ENCODE measurements at regions not wholly inside any gene's neighbourhood (a gene's known extent, or its start where the extent isn't known, plus 50 kb on each side); places are given as distances from the start of the nearest gene placed in this dataset.
A peak's percentile ranks its signal among the peaks of the same experiment; 100 is the strongest.
"Not testable (repeated sequence)": the region's sequence is repeated elsewhere in the genome, so short reads cannot be mapped to it uniquely, and the experiment has no call there.

DNA sequence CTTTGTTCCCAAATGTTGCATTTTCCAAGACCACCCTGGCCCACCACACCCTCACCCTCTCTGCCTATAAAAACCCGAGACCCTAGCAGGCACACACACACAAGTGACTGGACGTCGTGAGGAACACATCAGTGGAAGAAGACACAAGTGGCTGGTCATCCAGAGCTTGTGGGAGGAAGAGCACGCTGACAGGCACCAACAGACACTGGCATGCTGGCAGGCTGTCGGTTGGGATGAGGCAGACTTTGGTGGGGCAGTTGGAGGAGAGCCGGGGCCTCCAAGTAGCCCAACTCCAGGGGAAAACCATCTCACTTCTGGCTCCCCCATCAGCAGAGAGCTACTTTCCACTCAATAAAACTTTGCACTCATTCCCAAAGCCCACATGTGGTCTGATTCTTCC is 225.5 kb upstream of the ZEB2 start:
- no peak for DNase-seq (ENCODE audit: insufficient read length, low spot score)
- FAIRE-seq: no peak

DNA sequence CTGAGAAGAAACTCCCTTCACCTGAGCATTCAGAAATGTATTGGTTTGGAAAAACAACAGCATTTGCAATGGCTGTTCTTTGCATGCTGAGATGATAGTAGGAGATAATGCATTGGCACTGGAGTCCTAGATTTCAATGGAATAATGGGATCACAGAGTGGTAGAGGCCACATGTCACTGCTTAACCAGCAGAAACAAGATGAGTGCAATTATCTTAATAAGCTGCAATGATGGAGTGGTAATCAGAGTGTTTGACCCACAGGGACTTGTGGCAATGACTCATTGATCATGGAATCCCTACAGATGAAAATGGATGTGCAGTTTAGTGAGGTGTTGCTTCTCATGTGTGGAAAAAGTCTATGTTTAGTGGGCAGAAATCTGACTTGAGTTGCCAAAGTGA is 218.8 kb upstream of the ZEB2 start:
- DNase-seq (ENCODE audit: insufficient read length, low spot score): no peak
- no peak for FAIRE-seq

DNA sequence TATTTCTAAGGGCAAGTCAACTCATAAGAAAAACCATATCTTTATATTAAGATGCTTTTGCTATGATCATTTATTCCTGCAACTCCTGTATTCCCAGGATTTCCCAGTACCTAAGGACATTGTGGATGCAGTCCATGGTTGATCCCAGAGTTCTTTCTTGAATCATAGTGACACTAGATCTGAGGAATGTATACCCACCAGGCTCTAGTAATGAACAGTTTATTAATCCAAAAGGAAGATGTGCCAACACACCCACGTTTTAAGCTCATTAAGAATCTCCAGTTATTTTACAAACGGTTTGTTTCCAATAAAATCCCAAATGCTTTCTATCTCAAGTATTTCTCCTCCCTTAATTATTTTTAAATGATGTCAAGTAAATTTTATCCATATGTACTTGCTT is 210.8 kb upstream of the ZEB2 start:
- DNase-seq (ENCODE audit: insufficient read length, low spot score) (no peak), FAIRE-seq (no peak)

DNA sequence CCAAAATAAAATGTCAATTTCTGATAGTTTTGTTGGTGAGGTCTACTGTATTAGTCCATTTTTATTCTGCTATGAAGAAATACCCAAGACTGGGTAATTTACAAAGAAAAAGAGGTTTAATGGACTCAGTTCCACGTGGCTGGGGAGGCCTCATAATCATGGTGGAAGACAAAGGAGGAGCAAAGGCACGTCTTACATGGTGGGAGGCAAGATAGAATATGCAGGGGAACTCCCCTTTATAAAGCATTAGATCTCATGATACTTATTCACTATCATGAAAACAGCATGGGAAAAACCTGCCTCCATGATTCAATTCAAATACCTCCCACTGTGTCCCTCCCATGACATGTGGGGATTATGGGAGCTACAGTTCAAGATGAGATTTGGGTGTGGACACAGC is 204.5 kb upstream of the ZEB2 start:
- not testable (repeated sequence) for FAIRE-seq

DNA sequence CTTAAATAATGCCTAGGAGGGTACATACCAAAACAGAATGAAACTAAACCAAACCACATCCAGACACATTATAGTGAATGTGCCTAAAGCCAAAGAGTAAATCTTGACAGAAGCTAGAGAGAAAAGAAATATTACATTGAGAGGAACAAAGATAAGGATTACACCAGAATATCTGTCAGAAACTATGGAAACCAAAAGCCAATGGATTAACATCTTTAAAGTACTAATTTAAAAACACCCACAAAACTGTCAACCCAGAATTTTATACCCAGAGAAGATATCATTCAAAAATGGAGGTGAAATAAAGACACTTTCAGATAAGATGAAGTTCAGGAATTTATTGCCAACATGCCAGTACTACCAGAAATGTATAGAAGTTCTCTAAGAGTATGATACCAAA is 198.5 kb upstream of the ZEB2 start:
- DNase-seq (ENCODE audit: insufficient read length, low spot score) (no peak), FAIRE-seq (no peak)

More for the DNA sequence above, 204.5 kb upstream of the ZEB2 start:
- not testable (repeated sequence) for DNase-seq (ENCODE audit: insufficient read length, low spot score)

DNA sequence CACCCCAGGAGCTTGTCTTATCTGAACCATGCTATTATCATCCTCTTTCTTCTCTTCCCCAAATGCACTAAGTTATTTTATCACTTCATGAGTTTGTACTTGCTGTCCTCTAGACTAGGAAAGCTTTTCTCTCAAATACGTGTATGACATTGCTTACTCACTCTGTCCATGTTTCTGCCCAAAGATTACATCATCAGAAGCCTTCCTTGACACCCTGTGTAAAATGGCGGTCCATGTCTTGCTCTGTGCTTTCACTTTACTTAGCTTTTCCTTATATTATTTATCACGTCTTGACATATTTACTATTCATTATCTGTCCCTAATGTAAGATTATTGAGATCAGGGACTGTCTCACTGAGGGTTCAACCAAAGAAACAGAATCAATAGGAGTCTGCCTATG is 196.1 kb upstream of the ZEB2 start:
- FAIRE-seq: no peak
- DNase-seq (ENCODE audit: insufficient read length, low spot score): no peak

DNA sequence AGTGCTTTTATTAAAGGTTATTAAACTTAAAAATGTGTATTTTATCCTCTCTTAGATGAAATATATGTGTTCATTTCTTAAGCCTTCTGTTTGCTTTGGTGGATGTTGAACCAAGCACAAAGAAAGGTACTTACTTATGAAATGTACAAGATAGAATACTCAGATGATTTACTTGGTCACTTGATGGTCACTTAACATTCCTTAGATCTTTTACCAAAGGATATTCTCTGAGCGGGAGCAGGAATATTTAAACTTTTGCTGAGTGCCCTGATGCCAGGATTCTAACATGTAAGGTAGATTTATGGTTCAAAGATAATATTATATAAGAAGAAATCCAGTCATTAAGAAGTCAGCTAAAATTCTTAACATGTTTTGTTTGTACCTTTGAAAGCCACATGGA is 193.5 kb upstream of the ZEB2 start:
- DNase-seq (ENCODE audit: insufficient read length, low spot score): no peak
- no peak for FAIRE-seq

DNA sequence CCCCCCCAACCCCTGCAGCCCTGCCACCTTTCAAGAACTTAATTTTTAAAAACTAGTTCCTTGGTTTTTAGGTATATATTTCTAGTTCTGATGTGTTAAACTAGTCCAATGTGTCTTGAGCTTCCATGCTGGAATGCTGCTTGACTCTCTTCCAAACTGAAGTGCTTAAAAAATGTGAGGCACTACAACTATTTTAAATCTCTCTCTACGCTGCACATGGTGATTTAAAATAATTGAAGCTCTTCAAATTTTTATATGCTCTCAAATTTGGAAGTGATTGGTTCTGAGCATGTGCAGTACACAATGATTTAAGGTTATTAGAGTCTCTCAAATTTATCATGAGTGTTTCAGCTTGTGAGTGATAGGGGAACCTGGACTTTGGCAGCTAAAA is 192.6 kb upstream of the ZEB2 start:
- DNase-seq (ENCODE audit: insufficient read length, low spot score): no peak
- FAIRE-seq: no peak

DNA sequence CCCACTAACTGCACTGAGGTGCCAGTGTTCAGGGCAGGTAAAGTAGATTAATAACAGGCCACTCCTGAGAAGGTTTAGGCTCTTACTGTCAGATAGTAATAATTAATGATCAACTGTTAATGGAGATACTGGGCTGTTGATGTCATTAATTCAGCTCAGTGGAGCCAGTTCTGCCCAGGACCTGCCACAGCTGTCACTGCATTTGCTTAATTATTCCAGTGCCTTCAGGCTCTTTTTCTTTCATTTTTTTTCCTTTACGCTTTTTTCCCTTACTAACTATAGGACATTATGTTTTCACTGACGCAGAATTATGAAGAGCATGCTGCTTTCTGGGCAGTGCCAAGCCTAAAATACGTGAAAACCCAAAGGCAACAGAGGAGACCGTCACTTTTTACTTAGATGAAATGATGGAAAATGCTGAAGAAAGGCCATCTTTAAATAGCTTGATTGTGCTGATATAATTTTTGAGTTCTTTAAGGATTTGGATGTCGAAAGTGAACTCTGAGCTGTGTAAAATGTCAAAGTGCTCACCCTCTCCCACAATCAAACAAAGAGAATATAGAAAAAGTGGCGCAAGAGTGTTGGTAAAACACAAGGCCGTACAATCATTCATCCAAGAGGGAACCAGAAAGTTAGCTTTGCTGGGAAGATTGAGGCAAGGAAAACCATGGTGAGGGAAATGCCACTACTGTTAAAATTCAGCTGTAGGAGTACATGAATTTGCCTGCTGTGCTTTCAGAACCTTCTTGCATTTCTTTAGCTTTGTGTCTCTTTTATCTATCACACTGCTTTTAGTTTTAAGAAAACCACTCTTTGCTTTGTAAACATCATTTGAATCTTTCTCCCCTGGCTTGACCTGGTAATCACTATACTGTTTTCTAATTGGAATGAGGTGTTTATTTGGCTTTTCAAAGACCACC is 192.0 kb upstream of the ZEB2 start:
- FAIRE-seq: no peak

DNA sequence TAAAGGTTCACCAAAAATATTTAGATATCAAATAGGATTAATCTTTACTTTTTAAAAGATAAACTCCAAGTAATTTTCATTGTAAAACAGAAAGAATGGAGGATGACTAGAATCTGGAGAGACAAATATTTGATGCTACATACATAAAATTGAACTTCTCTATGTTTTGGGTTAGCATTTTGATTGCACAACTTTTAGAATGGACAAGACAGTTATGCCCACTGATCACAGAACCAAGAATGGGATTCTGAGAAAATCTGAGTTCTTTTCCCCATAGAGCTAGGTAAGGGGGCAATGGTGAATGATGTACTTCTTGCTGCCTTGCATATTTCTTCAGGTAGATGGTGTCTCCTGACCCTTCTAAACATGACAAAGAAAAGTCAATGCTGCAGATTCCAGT is 191.2 kb upstream of the ZEB2 start:
- FAIRE-seq: no peak
- no peak for DNase-seq (ENCODE audit: insufficient read length, low spot score)

More for the DNA sequence above, 192.0 kb upstream of the ZEB2 start:
- no peak for DNase-seq (ENCODE audit: insufficient read length, low spot score)

DNA sequence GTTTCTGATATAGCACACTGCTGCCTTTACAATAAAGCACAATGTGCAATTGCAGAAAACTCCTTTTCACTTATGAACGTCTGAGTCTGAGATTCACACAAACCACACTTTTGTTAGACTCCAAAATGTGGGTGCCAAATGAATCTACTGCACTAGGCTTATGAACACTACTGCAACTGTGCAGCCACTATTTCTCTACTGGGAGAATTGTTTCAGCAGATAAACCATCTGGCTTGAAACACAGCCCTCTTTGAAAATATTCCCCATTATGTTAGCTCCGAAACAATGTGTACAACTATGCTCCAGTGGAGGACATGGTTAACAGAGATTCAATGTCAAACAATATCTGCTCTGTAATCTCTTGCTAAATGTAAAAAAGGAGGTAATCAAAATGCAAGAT is 188.7 kb upstream of the ZEB2 start:
- FAIRE-seq (no peak), DNase-seq (ENCODE audit: insufficient read length, low spot score) (no peak)

DNA sequence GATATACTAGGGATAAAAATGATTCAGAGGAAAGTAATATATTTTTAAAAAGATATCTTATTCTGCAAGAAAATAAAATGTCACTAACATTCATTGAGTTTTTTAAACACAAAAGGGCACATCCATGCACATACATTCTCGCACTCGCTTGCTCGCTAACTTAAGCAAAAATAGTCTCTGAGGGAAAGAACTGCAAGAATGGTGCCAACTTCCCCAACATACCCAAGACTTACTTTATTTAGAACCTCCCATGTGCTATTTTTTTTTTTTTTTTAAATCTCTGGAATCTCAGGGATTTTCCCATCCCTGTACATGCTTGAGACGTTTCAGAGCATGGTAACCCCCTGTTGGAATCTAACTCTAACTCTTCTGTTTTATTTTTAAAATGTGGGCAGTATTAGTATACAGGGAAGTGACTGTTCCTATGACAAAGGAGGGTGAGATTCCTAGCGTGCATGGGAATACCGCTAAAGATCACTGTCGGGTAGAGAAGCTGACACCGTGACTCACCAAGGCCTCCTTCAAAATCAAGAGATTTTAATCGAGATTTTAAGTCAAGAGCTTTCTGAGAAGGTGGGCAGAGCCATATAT is 187.9 kb upstream of the ZEB2 start:
- DNase-seq (ENCODE audit: insufficient read length, low spot score) (no peak), FAIRE-seq (no peak)

DNA sequence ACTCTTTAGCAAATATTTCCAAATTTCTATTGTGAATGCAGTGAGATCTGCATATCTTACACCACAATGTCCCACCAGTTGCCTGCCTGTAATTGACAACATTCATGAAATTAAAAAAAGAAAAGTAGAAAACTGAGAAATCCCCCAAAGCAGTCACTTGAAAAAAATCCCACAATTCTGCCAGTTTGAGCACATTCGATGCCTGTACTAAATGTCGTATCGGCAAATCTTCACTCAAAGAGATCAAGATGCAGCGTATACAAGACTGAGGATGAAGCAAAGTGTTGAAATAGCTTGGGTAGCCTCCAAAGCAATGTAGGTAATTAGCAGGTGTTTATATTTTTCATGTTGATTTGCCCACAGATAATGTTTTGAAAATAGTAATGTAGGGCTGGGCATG is 186.7 kb upstream of the ZEB2 start:
- no peak for FAIRE-seq
- no peak for DNase-seq (ENCODE audit: insufficient read length, low spot score)

DNA sequence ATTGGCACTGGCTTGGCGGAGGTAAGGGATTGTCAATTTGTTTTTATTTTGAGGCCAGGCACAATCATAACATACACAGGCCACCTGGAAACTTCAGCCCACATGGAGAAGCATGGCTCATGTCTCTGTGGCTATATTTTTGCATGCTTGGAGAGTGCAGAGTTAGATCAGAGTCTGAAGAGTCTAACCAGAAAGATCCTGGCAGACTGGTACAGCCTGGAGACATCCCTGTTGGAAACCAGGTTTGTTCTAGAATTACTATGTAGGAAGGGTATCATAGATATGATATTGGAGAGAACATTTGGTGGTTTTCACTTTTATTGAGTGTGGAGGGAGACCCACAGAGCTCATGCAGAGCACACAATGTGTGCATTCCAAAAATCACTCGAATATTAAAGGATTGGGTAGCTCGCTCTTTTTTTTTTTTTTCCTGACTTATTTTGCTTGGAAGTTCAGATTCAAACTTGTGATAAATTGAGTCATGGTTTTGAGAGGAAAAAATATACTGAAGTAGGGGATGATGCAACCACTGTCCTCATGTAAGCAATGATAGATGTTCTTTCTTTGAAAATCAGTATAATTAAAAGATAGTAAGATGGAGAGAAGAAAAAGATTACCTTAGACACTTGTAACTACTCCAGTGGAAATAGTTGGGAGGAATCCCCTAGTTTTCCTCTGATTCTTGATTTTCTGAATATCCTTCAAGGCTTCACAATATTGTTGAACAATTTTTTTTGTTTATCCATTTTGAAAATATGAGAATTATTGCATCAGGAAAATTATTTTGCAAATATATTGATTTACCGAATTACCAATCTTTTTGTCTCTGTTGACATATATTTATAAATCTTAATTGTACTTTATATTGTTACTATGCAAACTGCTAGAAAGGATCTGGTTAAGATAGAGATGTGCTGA is 185.7 kb upstream of the ZEB2 start:
- DNase-seq (ENCODE audit: insufficient read length, low spot score) (no peak), FAIRE-seq (no peak)

DNA sequence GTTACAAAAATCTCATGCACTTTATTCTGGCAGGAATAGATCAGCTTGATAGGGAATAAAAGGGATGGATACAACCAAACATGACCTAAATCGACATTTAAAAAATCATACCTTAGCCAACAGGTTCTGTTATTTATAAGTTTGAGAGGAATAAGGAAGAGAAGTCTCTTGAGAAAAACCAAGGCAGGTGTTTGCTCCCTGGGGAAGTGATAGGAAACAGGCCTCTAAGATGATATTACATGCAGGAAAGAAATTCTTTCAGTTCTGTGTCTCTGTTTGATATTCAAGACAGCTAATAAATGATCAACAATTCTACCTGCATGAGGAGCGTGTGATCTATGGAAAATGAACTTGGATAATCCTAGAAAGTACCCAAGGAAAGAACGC is 184.8 kb upstream of the ZEB2 start:
- FAIRE-seq: no peak
- DNase-seq (ENCODE audit: insufficient read length, low spot score): no peak

DNA sequence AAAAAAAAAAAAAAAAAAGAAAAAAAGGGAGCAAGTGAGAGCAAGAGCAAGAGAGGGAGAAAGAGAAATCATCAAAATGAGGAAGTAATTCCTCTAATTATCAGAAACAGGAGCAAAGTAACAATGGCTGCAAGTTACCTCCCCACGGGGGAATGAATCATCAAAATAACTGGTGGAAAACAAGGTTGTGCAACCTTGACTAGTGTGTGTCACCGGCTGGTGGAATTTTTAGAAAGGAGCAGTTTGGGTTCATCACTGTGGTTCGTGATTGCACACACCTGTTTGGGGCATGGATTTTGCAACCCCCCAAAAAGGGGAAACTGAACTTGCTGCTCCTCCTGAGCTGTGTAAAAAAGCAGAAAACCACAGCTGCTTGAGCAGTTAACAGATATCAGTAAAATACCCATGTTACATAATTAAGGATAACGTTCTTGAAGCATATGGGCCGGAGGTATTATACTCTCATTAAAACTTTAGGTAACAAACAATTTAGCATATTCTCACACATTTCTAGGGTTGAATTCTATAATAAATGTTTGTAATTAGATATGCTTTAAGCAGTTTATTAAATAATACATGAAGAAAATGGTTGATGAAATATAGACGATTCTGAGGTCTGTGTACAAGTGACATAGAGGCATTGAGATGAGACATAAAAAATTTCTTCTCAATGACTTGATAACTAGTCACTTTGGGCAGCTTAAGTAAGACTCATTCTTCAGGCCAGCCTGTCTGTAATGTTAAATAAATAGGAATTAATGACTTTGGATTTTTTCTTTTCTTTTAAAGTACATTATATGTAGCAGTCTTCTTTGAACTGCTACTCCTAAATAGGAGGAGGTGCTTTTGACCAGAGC is 184.2 kb upstream of the ZEB2 start:
- FAIRE-seq: no peak

DNA sequence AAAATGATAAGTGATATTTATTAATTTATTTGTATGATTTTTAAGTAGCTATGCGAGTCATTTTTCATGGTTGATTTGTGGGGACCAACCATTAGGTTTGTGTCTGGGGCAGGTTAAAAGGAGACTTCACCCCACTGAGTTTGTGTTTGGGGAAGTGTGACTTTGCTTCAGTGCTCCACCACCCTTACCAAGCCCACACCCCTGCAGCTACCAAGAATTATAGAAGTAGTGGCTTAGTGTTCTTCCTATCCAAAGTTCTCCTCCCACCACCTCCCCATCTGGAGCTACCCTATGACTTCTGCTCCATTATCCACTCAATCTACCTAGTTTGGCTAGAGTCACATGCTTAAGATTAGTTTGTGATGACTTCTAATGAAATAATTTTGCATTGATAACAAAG is 182.1 kb upstream of the ZEB2 start:
- DNase-seq (ENCODE audit: insufficient read length, low spot score) (no peak), FAIRE-seq (no peak)

More for the DNA sequence above, 184.2 kb upstream of the ZEB2 start:
- DNase-seq (ENCODE audit: insufficient read length, low spot score): peak; percentile 22

DNA sequence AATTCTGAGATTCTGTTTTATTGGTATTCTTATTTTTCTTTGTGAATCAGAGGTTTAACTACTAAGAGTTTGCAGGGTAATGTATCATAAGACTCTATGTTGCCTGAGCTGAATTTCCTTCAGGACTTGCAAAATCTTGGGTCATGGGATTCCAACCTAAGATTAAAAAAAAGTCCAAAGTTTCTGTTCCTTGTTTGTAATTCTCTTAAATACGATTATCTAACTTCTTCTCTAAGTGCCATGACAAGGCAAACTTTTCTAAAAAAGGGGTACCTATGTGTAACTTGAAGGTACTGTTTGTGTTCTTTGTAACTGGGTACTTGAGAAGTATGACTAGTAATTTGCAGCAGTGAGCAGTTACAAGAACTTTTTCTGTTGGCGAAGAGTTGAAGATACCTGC is 181.3 kb upstream of the ZEB2 start:
- no peak for FAIRE-seq
- DNase-seq (ENCODE audit: insufficient read length, low spot score): no peak

DNA sequence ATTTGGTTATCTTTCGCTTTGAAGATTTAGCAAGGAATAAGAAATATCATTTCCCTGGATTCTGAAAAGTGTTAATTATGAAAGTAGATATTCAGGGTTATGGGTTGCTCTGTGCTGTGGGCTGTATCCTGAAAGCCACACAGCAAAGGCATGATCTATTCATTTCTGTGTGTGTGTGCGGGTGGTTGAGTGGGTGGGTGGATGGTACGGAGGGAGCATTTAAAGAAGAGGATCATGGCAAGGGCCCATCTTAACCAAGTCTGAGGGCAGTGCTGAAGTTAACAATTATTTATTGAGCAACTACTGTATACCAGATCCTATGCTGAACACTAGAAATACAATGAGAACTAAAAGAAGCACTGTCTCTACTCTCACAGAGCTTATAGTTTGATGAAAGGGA is 178.2 kb upstream of the ZEB2 start:
- DNase-seq (ENCODE audit: insufficient read length, low spot score) (no peak), FAIRE-seq (no peak)

DNA sequence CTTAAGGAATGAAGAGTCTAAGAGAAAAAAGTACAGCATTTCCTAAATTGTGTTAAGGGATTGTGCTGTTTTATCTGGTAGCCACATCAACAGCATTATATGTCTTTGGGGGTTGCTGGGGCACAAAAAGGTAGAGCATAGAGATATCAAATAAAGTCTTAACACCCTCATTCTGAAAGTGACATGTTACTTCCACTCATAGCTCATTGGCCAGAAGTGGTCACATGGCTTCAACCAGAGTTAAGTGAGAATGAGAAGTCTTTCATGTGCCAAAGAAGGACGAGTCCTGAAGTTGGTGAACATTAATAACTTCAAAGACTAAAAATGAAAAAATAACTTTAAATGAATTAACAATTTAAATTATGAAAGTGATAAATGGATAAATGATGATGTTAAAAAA is 175.7 kb upstream of the ZEB2 start:
- FAIRE-seq: no peak

More for the DNA sequence above, 175.7 kb upstream of the ZEB2 start:
- DNase-seq (ENCODE audit: insufficient read length, low spot score): no peak

All from HTR-8/SVneo (cell line).